ENCODE measurements at regions not wholly inside any gene's neighbourhood (a gene's known extent, or its start where the extent isn't known, plus 50 kb on each side); places are given as distances from the start of the nearest gene placed in this dataset.
A peak's percentile ranks its signal among the peaks of the same experiment; 100 is the strongest.

DNA sequence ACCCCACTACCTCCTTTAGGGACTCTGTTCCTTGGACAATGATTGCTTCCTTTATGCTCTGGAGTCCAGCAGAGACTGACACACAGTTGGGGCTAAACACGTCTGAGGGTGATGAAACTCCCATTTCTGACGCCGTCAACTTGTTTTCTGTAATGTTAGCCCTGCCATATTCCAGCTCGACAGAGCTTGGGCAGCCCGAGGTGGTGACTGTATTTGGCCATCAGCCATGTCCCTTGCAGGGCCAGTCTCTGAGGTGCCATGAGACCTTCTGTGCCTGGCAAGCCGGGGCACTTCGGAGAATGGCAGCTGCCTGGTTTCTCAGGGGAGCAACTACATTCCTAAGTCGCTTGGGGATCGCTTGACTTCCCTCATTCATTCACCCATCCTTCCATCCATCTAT, 278.9 kb upstream of the TNRC6C start (continued):
- TF ChIP-seq, protein P1, sequence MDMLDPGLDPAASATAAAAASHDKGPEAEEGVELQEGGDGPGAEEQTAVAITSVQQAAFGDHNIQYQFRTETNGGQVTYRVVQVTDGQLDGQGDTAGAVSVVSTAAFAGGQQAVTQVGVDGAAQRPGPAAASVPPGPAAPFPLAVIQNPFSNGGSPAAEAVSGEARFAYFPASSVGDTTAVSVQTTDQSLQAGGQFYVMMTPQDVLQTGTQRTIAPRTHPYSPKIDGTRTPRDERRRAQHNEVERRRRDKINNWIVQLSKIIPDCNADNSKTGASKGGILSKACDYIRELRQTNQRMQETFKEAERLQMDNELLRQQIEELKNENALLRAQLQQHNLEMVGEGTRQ (CRISPR knock-in tag; IDR thresholded peaks at IDR 0.05): no peak
- no peak for TF ChIP-seq ATF1 (CRISPR knock-in tag; IDR thresholded peaks at IDR 0.05)

DNA sequence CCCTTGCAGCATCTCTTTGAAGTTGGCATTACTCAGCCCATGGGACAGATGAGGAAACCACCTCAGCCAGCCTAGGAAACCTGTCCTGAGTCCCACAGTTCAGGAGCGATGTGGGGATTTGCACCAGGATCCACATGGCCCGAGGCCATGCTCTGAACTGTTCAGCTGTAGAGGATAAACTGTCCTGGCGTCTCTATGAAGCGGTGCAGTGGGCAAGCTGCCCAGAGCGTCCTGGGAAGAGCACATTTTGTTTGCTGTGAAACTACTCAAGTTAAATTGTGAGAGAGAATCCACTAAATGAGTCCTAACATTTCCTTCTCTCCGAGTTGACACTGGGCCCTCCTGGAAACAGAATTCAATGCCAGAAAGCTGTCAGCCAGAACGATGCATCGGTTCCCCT, 276.6 kb upstream of the TNRC6C start:
- Mint-ChIP-seq H3K27me3 (ENCODE audit: low read depth) (peaks cover under 1% of the 10 kb centered on the region; the same call in 1 of the 2 replicates), H3K4me1 (peaks cover 30% of the 10 kb centered on the region), H3K9me3 (no peaks in the 10 kb centered on the region; the same call in 1 of the 2 replicates), H3K4me3 (no peak overlapping the region), H3K27ac (no peak overlapping the region), H3K36me3 (no peaks in the 10 kb centered on the region)
- TF ChIP-seq CREB1 (CRISPR knock-in tag; IDR thresholded peaks at IDR 0.05): no peak
- TF ChIP-seq, protein P2, sequence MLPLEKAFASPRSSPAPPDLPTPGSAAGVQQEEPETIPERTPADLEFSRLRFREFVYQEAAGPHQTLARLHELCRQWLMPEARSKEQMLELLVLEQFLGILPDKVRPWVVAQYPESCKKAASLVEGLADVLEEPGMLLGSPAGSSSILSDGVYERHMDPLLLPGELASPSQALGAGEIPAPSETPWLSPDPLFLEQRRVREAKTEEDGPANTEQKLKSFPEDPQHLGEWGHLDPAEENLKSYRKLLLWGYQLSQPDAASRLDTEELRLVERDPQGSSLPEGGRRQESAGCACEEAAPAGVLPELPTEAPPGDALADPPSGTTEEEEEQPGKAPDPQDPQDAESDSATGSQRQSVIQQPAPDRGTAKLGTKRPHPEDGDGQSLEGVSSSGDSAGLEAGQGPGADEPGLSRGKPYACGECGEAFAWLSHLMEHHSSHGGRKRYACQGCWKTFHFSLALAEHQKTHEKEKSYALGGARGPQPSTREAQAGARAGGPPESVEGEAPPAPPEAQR (CRISPR knock-in tag; IDR thresholded peaks at IDR 0.05): no peak
- ATAC-seq (no peak), DNase-seq (ENCODE audit: low spot score) (no peak)
- POLR2A ChIA-PET: no interaction called here
- CTCF ChIA-PET: no interaction called here

DNA sequence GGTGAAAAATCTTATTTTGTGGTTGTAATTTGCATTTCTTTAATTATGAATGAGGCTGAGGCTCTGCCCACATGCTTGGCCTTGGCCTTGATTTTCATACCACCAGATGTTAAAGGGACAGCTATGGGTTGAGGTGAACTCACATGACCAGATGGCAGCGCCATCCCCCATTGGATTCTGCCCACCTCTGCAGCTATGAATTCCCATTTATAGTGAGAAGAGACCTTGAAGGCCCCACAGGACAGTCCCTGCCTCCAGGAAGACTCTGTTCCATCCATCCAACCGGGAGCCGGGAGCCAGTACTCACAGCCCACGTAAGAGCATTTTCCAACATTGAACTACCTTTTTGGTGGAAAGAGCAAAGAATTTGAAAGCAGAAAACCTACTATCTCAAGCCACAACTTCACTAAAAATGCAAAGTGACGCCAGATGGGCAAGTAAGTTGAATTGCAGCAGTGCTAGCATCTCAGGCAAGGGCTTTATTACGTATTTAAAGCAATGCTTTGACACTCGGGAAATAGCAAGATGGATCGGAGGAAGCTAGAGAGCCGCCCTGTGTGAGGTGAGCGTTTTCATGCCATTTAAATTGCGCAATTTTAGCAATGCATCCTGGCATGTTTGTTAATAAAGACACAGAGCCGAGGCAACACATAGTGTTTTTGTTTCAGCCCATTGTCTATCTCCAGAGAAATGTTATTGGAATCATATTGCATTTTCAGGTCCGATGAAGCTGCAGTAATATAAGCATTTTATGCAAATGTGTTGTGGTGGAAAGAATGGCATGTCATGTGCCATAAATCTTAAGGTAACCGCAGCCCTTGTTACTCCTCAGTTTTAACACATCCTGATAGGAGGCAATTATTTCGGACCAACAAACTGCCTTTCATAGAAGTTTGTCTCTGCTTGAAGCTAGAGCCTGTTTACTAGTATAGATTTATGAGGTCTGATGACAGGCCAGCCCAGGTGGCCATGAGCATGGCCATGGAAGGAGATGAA, 273.4 kb upstream of the TNRC6C start:
- POLR2A ChIA-PET: interaction anchor here (0.6 kb wide), 1 partner anchor 35 kb away, joined by 3 read pairs; no protein-coding TSS in a partner anchor
- no peaks in the 10 kb centered on the region for H3K36me3 Mint-ChIP-seq
- H3K4me3 Mint-ChIP-seq: no peak overlapping the region
- H3K27ac Mint-ChIP-seq: peak overlapping the region; percentile 28; the same call in 1 of the 2 replicates
- peak; percentile 41 for ATAC-seq
- peaks cover 2% of the 10 kb centered on the region; the same call in 1 of the 2 replicates for H3K27me3 Mint-ChIP-seq (ENCODE audit: low read depth)
- TF ChIP-seq, protein P3, sequence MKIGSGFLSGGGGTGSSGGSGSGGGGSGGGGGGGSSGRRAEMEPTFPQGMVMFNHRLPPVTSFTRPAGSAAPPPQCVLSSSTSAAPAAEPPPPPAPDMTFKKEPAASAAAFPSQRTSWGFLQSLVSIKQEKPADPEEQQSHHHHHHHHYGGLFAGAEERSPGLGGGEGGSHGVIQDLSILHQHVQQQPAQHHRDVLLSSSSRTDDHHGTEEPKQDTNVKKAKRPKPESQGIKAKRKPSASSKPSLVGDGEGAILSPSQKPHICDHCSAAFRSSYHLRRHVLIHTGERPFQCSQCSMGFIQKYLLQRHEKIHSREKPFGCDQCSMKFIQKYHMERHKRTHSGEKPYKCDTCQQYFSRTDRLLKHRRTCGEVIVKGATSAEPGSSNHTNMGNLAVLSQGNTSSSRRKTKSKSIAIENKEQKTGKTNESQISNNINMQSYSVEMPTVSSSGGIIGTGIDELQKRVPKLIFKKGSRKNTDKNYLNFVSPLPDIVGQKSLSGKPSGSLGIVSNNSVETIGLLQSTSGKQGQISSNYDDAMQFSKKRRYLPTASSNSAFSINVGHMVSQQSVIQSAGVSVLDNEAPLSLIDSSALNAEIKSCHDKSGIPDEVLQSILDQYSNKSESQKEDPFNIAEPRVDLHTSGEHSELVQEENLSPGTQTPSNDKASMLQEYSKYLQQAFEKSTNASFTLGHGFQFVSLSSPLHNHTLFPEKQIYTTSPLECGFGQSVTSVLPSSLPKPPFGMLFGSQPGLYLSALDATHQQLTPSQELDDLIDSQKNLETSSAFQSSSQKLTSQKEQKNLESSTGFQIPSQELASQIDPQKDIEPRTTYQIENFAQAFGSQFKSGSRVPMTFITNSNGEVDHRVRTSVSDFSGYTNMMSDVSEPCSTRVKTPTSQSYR (CRISPR knock-in tag; IDR thresholded peaks at IDR 0.05): no peak
- TF ChIP-seq TEAD1 (CRISPR knock-in tag; IDR thresholded peaks at IDR 0.05) (no peak), CREM (CRISPR knock-in tag; IDR thresholded peaks at IDR 0.05) (no peak), SP1 (CRISPR knock-in tag; conservative IDR thresholded peaks at IDR 0.05) (no peak), NR1H2 (CRISPR knock-in tag; IDR thresholded peaks at IDR 0.05) (no peak), ZBTB21 (CRISPR knock-in tag; IDR thresholded peaks at IDR 0.05; ENCODE audit: borderline replicate concordance) (no peak)
- TF ChIP-seq, protein P4, sequence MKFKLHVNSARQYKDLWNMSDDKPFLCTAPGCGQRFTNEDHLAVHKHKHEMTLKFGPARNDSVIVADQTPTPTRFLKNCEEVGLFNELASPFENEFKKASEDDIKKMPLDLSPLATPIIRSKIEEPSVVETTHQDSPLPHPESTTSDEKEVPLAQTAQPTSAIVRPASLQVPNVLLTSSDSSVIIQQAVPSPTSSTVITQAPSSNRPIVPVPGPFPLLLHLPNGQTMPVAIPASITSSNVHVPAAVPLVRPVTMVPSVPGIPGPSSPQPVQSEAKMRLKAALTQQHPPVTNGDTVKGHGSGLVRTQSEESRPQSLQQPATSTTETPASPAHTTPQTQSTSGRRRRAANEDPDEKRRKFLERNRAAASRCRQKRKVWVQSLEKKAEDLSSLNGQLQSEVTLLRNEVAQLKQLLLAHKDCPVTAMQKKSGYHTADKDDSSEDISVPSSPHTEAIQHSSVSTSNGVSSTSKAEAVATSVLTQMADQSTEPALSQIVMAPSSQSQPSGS (CRISPR knock-in tag; IDR thresholded peaks at IDR 0.05; ENCODE audit: borderline replicate concordance, low read depth): no peak
- TF ChIP-seq, protein P5, sequence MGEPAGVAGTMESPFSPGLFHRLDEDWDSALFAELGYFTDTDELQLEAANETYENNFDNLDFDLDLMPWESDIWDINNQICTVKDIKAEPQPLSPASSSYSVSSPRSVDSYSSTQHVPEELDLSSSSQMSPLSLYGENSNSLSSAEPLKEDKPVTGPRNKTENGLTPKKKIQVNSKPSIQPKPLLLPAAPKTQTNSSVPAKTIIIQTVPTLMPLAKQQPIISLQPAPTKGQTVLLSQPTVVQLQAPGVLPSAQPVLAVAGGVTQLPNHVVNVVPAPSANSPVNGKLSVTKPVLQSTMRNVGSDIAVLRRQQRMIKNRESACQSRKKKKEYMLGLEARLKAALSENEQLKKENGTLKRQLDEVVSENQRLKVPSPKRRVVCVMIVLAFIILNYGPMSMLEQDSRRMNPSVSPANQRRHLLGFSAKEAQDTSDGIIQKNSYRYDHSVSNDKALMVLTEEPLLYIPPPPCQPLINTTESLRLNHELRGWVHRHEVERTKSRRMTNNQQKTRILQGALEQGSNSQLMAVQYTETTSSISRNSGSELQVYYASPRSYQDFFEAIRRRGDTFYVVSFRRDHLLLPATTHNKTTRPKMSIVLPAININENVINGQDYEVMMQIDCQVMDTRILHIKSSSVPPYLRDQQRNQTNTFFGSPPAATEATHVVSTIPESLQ (CRISPR knock-in tag; IDR thresholded peaks at IDR 0.05): no peak
- TF ChIP-seq, protein P6, sequence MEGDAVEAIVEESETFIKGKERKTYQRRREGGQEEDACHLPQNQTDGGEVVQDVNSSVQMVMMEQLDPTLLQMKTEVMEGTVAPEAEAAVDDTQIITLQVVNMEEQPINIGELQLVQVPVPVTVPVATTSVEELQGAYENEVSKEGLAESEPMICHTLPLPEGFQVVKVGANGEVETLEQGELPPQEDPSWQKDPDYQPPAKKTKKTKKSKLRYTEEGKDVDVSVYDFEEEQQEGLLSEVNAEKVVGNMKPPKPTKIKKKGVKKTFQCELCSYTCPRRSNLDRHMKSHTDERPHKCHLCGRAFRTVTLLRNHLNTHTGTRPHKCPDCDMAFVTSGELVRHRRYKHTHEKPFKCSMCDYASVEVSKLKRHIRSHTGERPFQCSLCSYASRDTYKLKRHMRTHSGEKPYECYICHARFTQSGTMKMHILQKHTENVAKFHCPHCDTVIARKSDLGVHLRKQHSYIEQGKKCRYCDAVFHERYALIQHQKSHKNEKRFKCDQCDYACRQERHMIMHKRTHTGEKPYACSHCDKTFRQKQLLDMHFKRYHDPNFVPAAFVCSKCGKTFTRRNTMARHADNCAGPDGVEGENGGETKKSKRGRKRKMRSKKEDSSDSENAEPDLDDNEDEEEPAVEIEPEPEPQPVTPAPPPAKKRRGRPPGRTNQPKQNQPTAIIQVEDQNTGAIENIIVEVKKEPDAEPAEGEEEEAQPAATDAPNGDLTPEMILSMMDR (IDR thresholded peaks at IDR 0.05): no peak
- H3K4me1 Mint-ChIP-seq: peaks cover 25% of the 10 kb centered on the region
- H3K9me3 Mint-ChIP-seq: no peaks in the 10 kb centered on the region; the same call in 1 of the 2 replicates
- CTCF ChIA-PET: interaction anchor here (1.4 kb wide), 1 partner anchor 143 kb away, joined by 7 read pairs; no protein-coding TSS in a partner anchor
- DNase-seq (ENCODE audit: low spot score): no peak

All from WTC11 (cell line).